ENCODE measurements at regions not wholly inside any gene's neighbourhood (a gene's known extent, or its start where the extent isn't known, plus 50 kb on each side); places are given as distances from the start of the nearest gene placed in this dataset.

- no peak overlapping the region for H3K9ac ChIP-seq (ENCODE audit: control insufficient read depth, extremely low read depth, insufficient read depth, low read length)
- H3K27me3 ChIP-seq (ENCODE audit: control insufficient read depth, extremely low read depth, insufficient read depth, low read length) = no peaks in the 10 kb centered on the region
- no peaks in the 10 kb centered on the region for H3K79me2 ChIP-seq (ENCODE audit: control insufficient read depth, insufficient read depth, low read length)
- no peaks in the 10 kb centered on the region for H3K36me3 ChIP-seq (ENCODE audit: control insufficient read depth in 2 of 2, extremely low read depth in 1 of 2, insufficient read depth in 2 of 2, low read length in 2 of 2)
- H4K20me1 ChIP-seq (ENCODE audit: control insufficient read depth, extremely low read depth, insufficient read depth, low read length) = no peaks in the 10 kb centered on the region
- no peak overlapping the region for H3K27ac ChIP-seq (ENCODE audit: control insufficient read depth, insufficient read depth, low read length)
- no peaks in the 10 kb centered on the region for H3K9me3 ChIP-seq (ENCODE audit: control insufficient read depth, low read depth, low read length)
- no peak overlapping the region for H3K4me3 ChIP-seq (ENCODE audit: control insufficient read depth in 2 of 3, extremely low read depth in 1 of 3, insufficient read depth in 2 of 3, low read depth in 1 of 3, low read length in 3 of 3)
- no peaks in the 10 kb centered on the region for H3K4me1 ChIP-seq (ENCODE audit: control insufficient read depth, extremely low read depth, insufficient read depth, low read length)
- TF ChIP-seq EZH2 (IDR thresholded peaks at IDR 0.05; ENCODE audit: low read length) (no peak), CTCF (optimal IDR thresholded peaks at IDR 0.05 in 1 of 3, IDR thresholded peaks at IDR 0.05 in 1 of 3, conservative IDR thresholded peaks at IDR 0.05 in 1 of 3; ENCODE audit: extremely low read depth in 1 of 3, insufficient read depth in 2 of 3, low read length in 3 of 3) (no peak)
- FAIRE-seq (no peak), DNase-seq (ENCODE audit: low read depth, low spot score) (no peak)
- dilution Hi-C loops (cut with MboI; ENCODE audit: extremely low pct_ligation_motif_present, low sequenced_read_pairs) = no loop called here
- no peaks in the 10 kb centered on the region for H3K9me1 ChIP-seq (ENCODE audit: control insufficient read depth, extremely low read depth, insufficient read depth, low read length)
- H3K4me2 ChIP-seq (ENCODE audit: control insufficient read depth, extremely low read depth, insufficient read depth, low read depth, low read length) = no peak overlapping the region
- H2AFZ ChIP-seq (ENCODE audit: control insufficient read depth, low read length) = no peak overlapping the region
These were observed 250.9 kb upstream of the EPHA5 start for GRCh38 chr4:65921180-65921579.

- Histone ChIP-seq H3K9me3 (ENCODE audit: control insufficient read depth, low read depth, low read length) (no peaks in the 10 kb centered on the region), H3K79me2 (ENCODE audit: control insufficient read depth, insufficient read depth, low read length) (no peaks in the 10 kb centered on the region), H3K4me1 (ENCODE audit: control insufficient read depth, extremely low read depth, insufficient read depth, low read length) (no peaks in the 10 kb centered on the region), H3K9ac (ENCODE audit: control insufficient read depth, extremely low read depth, insufficient read depth, low read length) (no peak overlapping the region), H3K9me1 (ENCODE audit: control insufficient read depth, extremely low read depth, insufficient read depth, low read length) (no peaks in the 10 kb centered on the region), H3K27me3 (ENCODE audit: control insufficient read depth, extremely low read depth, insufficient read depth, low read length) (no peaks in the 10 kb centered on the region), H3K27ac (ENCODE audit: control insufficient read depth, insufficient read depth, low read length) (no peak overlapping the region), H3K4me3 (ENCODE audit: control insufficient read depth in 2 of 3, extremely low read depth in 1 of 3, insufficient read depth in 2 of 3, low read depth in 1 of 3, low read length in 3 of 3) (no peak overlapping the region), H3K36me3 (ENCODE audit: control insufficient read depth in 2 of 2, extremely low read depth in 1 of 2, insufficient read depth in 2 of 2, low read length in 2 of 2) (no peaks in the 10 kb centered on the region), H3K4me2 (ENCODE audit: control insufficient read depth, extremely low read depth, insufficient read depth, low read depth, low read length) (no peak overlapping the region), H4K20me1 (ENCODE audit: control insufficient read depth, extremely low read depth, insufficient read depth, low read length) (no peaks in the 10 kb centered on the region), H2AFZ (ENCODE audit: control insufficient read depth, low read length) (no peak overlapping the region)
- DNase-seq (ENCODE audit: low read depth, low spot score) (no peak), FAIRE-seq (no peak)
- no peak for TF ChIP-seq EZH2 (IDR thresholded peaks at IDR 0.05; ENCODE audit: low read length)
- no peak for TF ChIP-seq CTCF (optimal IDR thresholded peaks at IDR 0.05 in 1 of 3, IDR thresholded peaks at IDR 0.05 in 1 of 3, conservative IDR thresholded peaks at IDR 0.05 in 1 of 3; ENCODE audit: extremely low read depth in 1 of 3, insufficient read depth in 2 of 3, low read length in 3 of 3)
- dilution Hi-C loops (cut with MboI; ENCODE audit: extremely low pct_ligation_motif_present, low sequenced_read_pairs) = no loop called here
These were observed 248.6 kb upstream of the EPHA5 start for GRCh38 chr4:65918872-65919271.

Measured in keratinocyte (primary cell).